H9 (cell line): ENCODE measurements at regions not wholly inside any gene's neighbourhood (a gene's known extent, or its start where the extent isn't known, plus 50 kb on each side); places are given as distances from the start of the nearest gene placed in this dataset.

ENCODE experiments used
- DNase-seq: peaks from one replicate; pipeline ENCODE4 v3.0.0-alpha.2; 2017
- H2AFZ ChIP-seq: one replicate; pipeline ENCODE4 v1.6.1; 2013; ENCODE audit warnings: mild to moderate bottlenecking, low read length, control low read depth, moderate library complexity
- H2AK5ac ChIP-seq: 2 replicates; pipeline ENCODE4 v1.6.1; 2013; ENCODE audit warnings: low read length, control low read depth, mixed read lengths; ENCODE audit not compliant: insufficient read length
- H2BK120ac ChIP-seq: one replicate; pipeline ENCODE4 v1.6.1; 2013; ENCODE audit warnings: low read depth, mild to moderate bottlenecking, low read length, control low read depth, inconsistent platforms; ENCODE audit not compliant: poor library complexity, severe bottlenecking
- H2BK12ac ChIP-seq: 2 replicates; pipeline ENCODE4 v1.6.1; 2013; ENCODE audit warnings: low read length, control low read depth, mixed read lengths, low read depth; ENCODE audit not compliant: insufficient read length
- H2BK15ac ChIP-seq: 2 replicates; pipeline ENCODE4 v1.6.1; 2013; ENCODE audit warnings: low read depth, low read length, control low read depth
- H2BK20ac ChIP-seq: one replicate; pipeline ENCODE4 v1.6.1; 2013; ENCODE audit warnings: low read depth, mild to moderate bottlenecking, low read length, control low read depth, inconsistent platforms; ENCODE audit not compliant: poor library complexity, severe bottlenecking
- H2BK5ac ChIP-seq: 2 replicates; pipeline ENCODE4 v1.6.1; 2013; ENCODE audit warnings: low read length, control low read depth, mixed read lengths; ENCODE audit not compliant: insufficient read length
- H3K14ac ChIP-seq: 2 replicates; pipeline ENCODE4 v1.6.1; 2013; ENCODE audit warnings: low read length, control low read depth; ENCODE audit not compliant: insufficient read depth
- H3K18ac ChIP-seq: 2 replicates; pipeline ENCODE4 v1.6.1; 2013; ENCODE audit warnings: low read depth, mild to moderate bottlenecking, mixed read lengths, low read length, control low read depth; ENCODE audit not compliant: insufficient read length
- H3K23ac ChIP-seq: 2 replicates; pipeline ENCODE4 v1.6.1; 2013; ENCODE audit warnings: low read length, control low read depth, mixed read lengths, low read depth; ENCODE audit not compliant: insufficient read length
- H3K23me2 ChIP-seq: 2 replicates; pipeline ENCODE4 v1.6.1; 2013; ENCODE audit warnings: low read depth, mild to moderate bottlenecking, mixed read lengths, low read length, control low read depth; ENCODE audit not compliant: insufficient read length, poor library complexity, severe bottlenecking
- H3K27ac ChIP-seq: 2 replicates; pipeline ENCODE4 v1.5.1; 2013; ENCODE audit warnings: low read length, control low read depth, mixed read lengths, low read depth; ENCODE audit not compliant: insufficient read length
- H3K27me3 ChIP-seq: 2 replicates; pipeline ENCODE4 v1.6.1; 2013; ENCODE audit warnings: low read length, control low read depth, inconsistent platforms; ENCODE audit not compliant: insufficient read depth
- H3K4ac ChIP-seq: 2 replicates; pipeline ENCODE4 v1.6.1; 2013; ENCODE audit warnings: low read depth, mild to moderate bottlenecking, control low read depth, inconsistent platforms, low read length, moderate library complexity
- H3K4me1 ChIP-seq: 2 replicates; pipeline ENCODE4 v1.6.1; 2013; ENCODE audit warnings: low read length, control low read depth, inconsistent platforms; ENCODE audit not compliant: insufficient read depth
- H3K4me2 ChIP-seq: 2 replicates; pipeline ENCODE4 v1.6.1; 2013; ENCODE audit warnings: low read length, control low read depth, mixed read lengths; ENCODE audit not compliant: insufficient read length, insufficient read depth
- H3K56ac ChIP-seq: 2 replicates; pipeline ENCODE4 v1.6.1; 2013; ENCODE audit warnings: low read depth, mild to moderate bottlenecking, mixed read lengths, low read length, control low read depth; ENCODE audit not compliant: insufficient read length
- H3K79me1 ChIP-seq: 2 replicates; pipeline ENCODE4 v1.6.1; 2013; ENCODE audit warnings: low read depth, mild to moderate bottlenecking, moderate library complexity, low read length, control low read depth, inconsistent platforms; ENCODE audit not compliant: insufficient read depth, poor library complexity, severe bottlenecking
- H3K79me2 ChIP-seq: 2 replicates; pipeline ENCODE4 v1.6.1; 2013; ENCODE audit warnings: low read length, control low read depth, inconsistent platforms; ENCODE audit not compliant: insufficient read depth
- H3K9ac ChIP-seq: 2 replicates; pipeline ENCODE4 v1.6.1; 2013; ENCODE audit warnings: low read length, control low read depth, mixed read lengths; ENCODE audit not compliant: insufficient read length; ENCODE audit errors: extremely low read depth
- H3K9me3 ChIP-seq: one replicate; pipeline ENCODE4 v1.6.1; 2013; ENCODE audit warnings: low read depth, low read length, inconsistent platforms; ENCODE audit not compliant: control insufficient read depth
- H3T11ph ChIP-seq: one replicate; pipeline ENCODE4 v1.6.1; 2013; ENCODE audit warnings: mild to moderate bottlenecking, low read length, control low read depth, inconsistent platforms
- H4K20me1 ChIP-seq: one replicate; pipeline ENCODE4 v1.6.1; 2013; ENCODE audit not compliant: control insufficient read depth, insufficient read length, insufficient read depth
- H4K5ac ChIP-seq: 2 replicates; pipeline ENCODE4 v1.6.1; 2013; ENCODE audit warnings: low read depth, mild to moderate bottlenecking, mixed read lengths, low read length, control low read depth; ENCODE audit not compliant: insufficient read length
- H4K8ac ChIP-seq: replicated peaks from 2 replicates; pipeline ENCODE4 v1.6.1; 2013; ENCODE audit warnings: low read length, control low read depth, mixed read lengths, low read depth; ENCODE audit not compliant: insufficient read length
- H4K91ac ChIP-seq: 2 replicates; pipeline ENCODE4 v1.6.1; 2013; ENCODE audit warnings: low read depth, mild to moderate bottlenecking, moderate library complexity, mixed read lengths, low read length, control low read depth; ENCODE audit not compliant: insufficient read length
- H3K27ac Mint-ChIP-seq, 3 experiments: 2 replicates in 2 of 3; 3 replicates in 1 of 3; pipeline ENCODE4 v1.8.0; 2020 to 2021; ENCODE audit warnings: mixed read lengths in 3 of 3, mild to moderate bottlenecking in 1 of 3, moderate library complexity in 1 of 3
- H3K27me3 Mint-ChIP-seq: 2 replicates; pipeline ENCODE4 v1.8.0; 2021; ENCODE audit warnings: low read depth, mild to moderate bottlenecking, moderate library complexity, mixed read lengths
- H3K36me3 Mint-ChIP-seq, 3 experiments: 2 replicates in 2 of 3; 3 replicates in 1 of 3; pipeline ENCODE4 v1.8.0; 2020 to 2021; ENCODE audit warnings: low read depth in 3 of 3, mixed read lengths in 3 of 3; ENCODE audit not compliant: insufficient read depth in 1 of 3
- H3K4me1 Mint-ChIP-seq, 2 experiments: 2 replicates each; pipeline ENCODE4 v1.8.0; 2020; ENCODE audit warnings: mixed read lengths in 2 of 2
- H3K4me3 Mint-ChIP-seq, 2 experiments: 2 replicates in 1 of 2; 3 replicates in 1 of 2; pipeline ENCODE4 v1.8.0; 2020 to 2021; ENCODE audit warnings: mild to moderate bottlenecking in 2 of 2, mixed read lengths in 2 of 2, moderate library complexity in 1 of 2
- H3K9me3 Mint-ChIP-seq, 2 experiments: 2 replicates in 1 of 2; 3 replicates in 1 of 2; pipeline ENCODE4 v1.8.0; 2020; ENCODE audit warnings: mild to moderate bottlenecking in 2 of 2, mixed read lengths in 2 of 2, moderate library complexity in 1 of 2
- WGBS: extraction: QIAGEN DNeasy Blood & Tissue Kit; methylation state at CpG from one replicate; pipeline ENCODE4 v1.1.7; 2013; ENCODE audit warnings: missing lambda C conversion rate, low lambda C conversion rate, mixed read lengths; ENCODE audit not compliant: insufficient read length; ENCODE audit errors: extremely low coverage; 5-methylcytosine and 5-hydroxymethylcytosine counted together
- TF ChIP-seq, protein P1 (sequence below): fragments of 200-600 bp; sonication (generic); conservative IDR thresholded peaks from 3 replicates; pipeline ENCODE4 v1.8.0; 2021; ENCODE audit warnings: antibody characterized with exemption, mild to moderate bottlenecking

GRCh38 chr4:36734334-36734733 is 452.9 kb downstream of the DTHD1 start:
- no peak overlapping the region for H2AFZ ChIP-seq

More at GRCh38 chr4:36734334-36734733, 452.9 kb downstream of the DTHD1 start:
- Mint-ChIP-seq H3K4me1 (no peaks in the 10 kb centered on the region), H3K36me3 (no peaks in the 10 kb centered on the region), H3K4me3 (no peak overlapping the region), H3K27me3 (no peaks in the 10 kb centered on the region), H3K27ac (no peak overlapping the region), H3K9me3 (no peaks in the 10 kb centered on the region)
- DNase-seq: no peak
- Histone ChIP-seq H2BK12ac (no peak overlapping the region), H4K91ac (no peak overlapping the region), H4K8ac (no peak overlapping the region), H4K5ac (no peak overlapping the region), H2BK15ac (no peak overlapping the region), H2AK5ac (no peak overlapping the region), H3K56ac (no peak overlapping the region), H3K4ac (no peak overlapping the region), H3T11ph (no peak overlapping the region), H3K27ac (no peak overlapping the region), H4K20me1 (no peaks in the 10 kb centered on the region), H3K14ac (no peak overlapping the region), H3K9ac (no peak overlapping the region), H2BK120ac (no peak overlapping the region), H3K79me1 (no peaks in the 10 kb centered on the region), H2BK20ac (no peak overlapping the region), H3K4me1 (no peaks in the 10 kb centered on the region), H3K27me3 (no peaks in the 10 kb centered on the region), H3K18ac (no peak overlapping the region), H3K4me2 (no peak overlapping the region), H2BK5ac (no peak overlapping the region), H3K9me3 (no peaks in the 10 kb centered on the region), H3K23me2 (no peaks in the 10 kb centered on the region), H3K23ac (no peak overlapping the region), H3K79me2 (no peaks in the 10 kb centered on the region)
- TF ChIP-seq, protein P1, sequence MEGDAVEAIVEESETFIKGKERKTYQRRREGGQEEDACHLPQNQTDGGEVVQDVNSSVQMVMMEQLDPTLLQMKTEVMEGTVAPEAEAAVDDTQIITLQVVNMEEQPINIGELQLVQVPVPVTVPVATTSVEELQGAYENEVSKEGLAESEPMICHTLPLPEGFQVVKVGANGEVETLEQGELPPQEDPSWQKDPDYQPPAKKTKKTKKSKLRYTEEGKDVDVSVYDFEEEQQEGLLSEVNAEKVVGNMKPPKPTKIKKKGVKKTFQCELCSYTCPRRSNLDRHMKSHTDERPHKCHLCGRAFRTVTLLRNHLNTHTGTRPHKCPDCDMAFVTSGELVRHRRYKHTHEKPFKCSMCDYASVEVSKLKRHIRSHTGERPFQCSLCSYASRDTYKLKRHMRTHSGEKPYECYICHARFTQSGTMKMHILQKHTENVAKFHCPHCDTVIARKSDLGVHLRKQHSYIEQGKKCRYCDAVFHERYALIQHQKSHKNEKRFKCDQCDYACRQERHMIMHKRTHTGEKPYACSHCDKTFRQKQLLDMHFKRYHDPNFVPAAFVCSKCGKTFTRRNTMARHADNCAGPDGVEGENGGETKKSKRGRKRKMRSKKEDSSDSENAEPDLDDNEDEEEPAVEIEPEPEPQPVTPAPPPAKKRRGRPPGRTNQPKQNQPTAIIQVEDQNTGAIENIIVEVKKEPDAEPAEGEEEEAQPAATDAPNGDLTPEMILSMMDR: no peak
- no CpG with 5 or more reads among the region's 1 CpG for WGBS
